RWPE2 (cell line): ENCODE measurements at regions not wholly inside any gene's neighbourhood (a gene's known extent, or its start where the extent isn't known, plus 50 kb on each side); places are given as distances from the start of the nearest gene placed in this dataset.

Source experiments
- ATAC-seq: fragments of 200-7000 bp; cut with Tn5 transposase; 3 replicates; pipeline ENCODE4 v1.9.1; 2021; ENCODE audit warnings: low read depth
- DNase-seq: peaks from one replicate; pipeline ENCODE4 v3.0.0-alpha.2; 2020; ENCODE audit warnings: low spot score
- H3K27ac ChIP-seq: fragments of 450-650 bp; 2 replicates; pipeline ENCODE4 v1.5.1; 2017; ENCODE audit warnings: mild to moderate bottlenecking; ENCODE audit not compliant: poor library complexity, severe bottlenecking
- H3K27me3 ChIP-seq: fragments of 250-450 bp; sonication (Bioruptor Pico); 2 replicates; pipeline ENCODE4 v1.5.1; 2021; ENCODE audit warnings: mild to moderate bottlenecking, moderate library complexity; ENCODE audit not compliant: insufficient read depth, poor library complexity, severe bottlenecking
- H3K36me3 ChIP-seq: fragments of 250-450 bp; sonication (Bioruptor Pico); 2 replicates; pipeline ENCODE4 v1.5.1; 2020; ENCODE audit warnings: low read depth, mild to moderate bottlenecking, moderate library complexity
- H3K4me1 ChIP-seq: fragments of 250-450 bp; sonication (Bioruptor Pico); 2 replicates; pipeline ENCODE4 v1.5.1; 2021; ENCODE audit warnings: mild to moderate bottlenecking, moderate library complexity; ENCODE audit not compliant: insufficient read depth, poor library complexity, severe bottlenecking
- H3K4me3 ChIP-seq: fragments of 250-450 bp; sonication (Bioruptor Pico); 2 replicates; pipeline ENCODE4 v1.5.1; 2021; ENCODE audit warnings: mild to moderate bottlenecking, moderate library complexity; ENCODE audit not compliant: severe bottlenecking
- H3K9me3 ChIP-seq: fragments of 250-450 bp; sonication (Bioruptor Pico); 2 replicates; pipeline ENCODE4 v1.5.1; 2021; ENCODE audit warnings: mild to moderate bottlenecking, moderate library complexity; ENCODE audit not compliant: severe bottlenecking
- TF ChIP-seq, protein P1 (sequence below): fragments of 450-650 bp; IDR thresholded peaks from one replicate; pipeline ENCODE4 v1.5.1; 2017; ENCODE audit warnings: mild to moderate bottlenecking, moderate library complexity; ENCODE audit not compliant: poor library complexity, severe bottlenecking

DNA sequence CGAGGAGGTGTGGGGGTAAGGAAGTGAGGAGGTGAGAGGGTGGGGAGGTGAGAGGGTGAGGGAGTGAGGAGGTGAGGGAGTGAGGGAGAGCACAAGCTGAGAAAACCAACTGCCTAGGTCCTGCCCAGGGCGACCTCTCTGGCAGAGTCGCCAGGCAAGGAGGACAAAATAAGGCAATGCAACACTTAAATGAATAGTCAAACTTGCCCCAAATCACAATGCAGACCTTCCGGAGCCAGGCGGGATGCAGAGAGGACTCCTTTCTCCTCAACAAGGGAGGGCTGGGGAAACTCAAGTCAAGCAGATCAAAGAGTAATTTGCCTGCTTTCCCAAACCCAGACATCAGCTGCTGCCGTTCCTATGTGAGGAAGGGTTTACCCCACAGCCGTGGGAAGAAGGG lies 86.0 kb downstream of the CCDC185 start:
- H3K9me3 ChIP-seq: no peaks in the 10 kb centered on the region
- H3K4me1 ChIP-seq: no peaks in the 10 kb centered on the region
- ATAC-seq (no peak), DNase-seq (no peak)
- H3K27me3 ChIP-seq: no peaks in the 10 kb centered on the region
- TF ChIP-seq, protein P1, sequence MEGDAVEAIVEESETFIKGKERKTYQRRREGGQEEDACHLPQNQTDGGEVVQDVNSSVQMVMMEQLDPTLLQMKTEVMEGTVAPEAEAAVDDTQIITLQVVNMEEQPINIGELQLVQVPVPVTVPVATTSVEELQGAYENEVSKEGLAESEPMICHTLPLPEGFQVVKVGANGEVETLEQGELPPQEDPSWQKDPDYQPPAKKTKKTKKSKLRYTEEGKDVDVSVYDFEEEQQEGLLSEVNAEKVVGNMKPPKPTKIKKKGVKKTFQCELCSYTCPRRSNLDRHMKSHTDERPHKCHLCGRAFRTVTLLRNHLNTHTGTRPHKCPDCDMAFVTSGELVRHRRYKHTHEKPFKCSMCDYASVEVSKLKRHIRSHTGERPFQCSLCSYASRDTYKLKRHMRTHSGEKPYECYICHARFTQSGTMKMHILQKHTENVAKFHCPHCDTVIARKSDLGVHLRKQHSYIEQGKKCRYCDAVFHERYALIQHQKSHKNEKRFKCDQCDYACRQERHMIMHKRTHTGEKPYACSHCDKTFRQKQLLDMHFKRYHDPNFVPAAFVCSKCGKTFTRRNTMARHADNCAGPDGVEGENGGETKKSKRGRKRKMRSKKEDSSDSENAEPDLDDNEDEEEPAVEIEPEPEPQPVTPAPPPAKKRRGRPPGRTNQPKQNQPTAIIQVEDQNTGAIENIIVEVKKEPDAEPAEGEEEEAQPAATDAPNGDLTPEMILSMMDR: no peak
- no peak overlapping the region for H3K4me3 ChIP-seq
- no peak overlapping the region for H3K27ac ChIP-seq
- no peaks in the 10 kb centered on the region for H3K36me3 ChIP-seq

DNA sequence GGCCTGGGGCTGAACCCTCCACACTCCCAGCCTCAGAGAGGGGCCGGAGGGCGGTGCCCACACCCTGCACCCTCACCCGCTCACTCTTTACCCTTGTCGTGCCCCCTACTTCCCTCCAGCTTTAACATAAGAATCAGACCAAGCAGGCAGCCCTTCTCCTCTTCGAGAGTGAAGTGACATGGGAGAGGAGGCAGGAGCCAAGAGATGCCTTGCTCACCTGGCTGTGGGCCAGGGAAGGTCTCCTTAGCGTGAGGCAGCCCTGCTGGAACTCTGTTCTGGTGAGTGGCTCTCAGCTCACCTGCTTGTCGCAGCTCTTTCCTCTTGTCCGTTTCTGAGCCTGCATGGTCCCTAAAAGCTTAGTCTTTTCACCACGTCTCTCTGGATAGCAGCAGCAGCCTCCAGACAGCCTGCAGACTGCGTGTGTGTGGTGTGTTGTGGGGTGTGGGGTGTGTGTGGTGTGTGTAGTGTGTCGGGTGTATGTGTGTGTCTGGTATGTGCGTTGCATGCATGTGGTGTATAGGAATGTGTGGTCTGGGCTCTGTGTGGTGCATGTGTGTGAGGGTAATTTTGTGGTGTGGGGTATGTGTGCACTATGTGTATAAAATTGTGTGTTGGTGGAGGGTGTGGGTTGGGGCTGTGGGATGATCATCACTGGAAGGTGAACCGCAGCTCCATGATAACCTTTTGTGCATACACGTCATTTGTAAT lies 86.7 kb downstream of the CCDC185 start:
- no peaks in the 10 kb centered on the region for H3K27me3 ChIP-seq
- H3K4me3 ChIP-seq: no peak overlapping the region
- no peak overlapping the region for H3K27ac ChIP-seq
- ATAC-seq (peak; percentile 36; the same call in 1 of the 3 replicates), DNase-seq (no peak)
- TF ChIP-seq, protein P1: no peak
- no peaks in the 10 kb centered on the region for H3K9me3 ChIP-seq
- H3K36me3 ChIP-seq: no peaks in the 10 kb centered on the region
- no peaks in the 10 kb centered on the region for H3K4me1 ChIP-seq

DNA sequence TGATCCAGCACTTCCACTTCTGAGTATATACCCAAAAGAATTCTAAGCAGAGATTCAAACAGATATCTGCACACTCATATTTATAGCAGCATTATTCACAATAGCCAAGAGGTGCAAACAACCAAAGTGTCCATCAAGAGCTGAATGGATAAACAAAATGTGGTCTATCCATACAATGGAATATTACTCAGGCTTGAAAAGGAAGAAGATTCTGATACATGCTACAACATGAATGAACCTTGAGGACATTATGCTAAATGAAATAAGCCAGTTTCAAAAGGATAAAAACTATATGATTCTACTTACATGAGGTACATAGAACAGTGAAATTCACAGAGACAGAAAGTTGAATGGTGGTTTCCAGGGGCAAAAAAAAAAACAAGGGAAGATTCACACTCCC lies 88.9 kb downstream of the CCDC185 start:
- no peaks in the 10 kb centered on the region for H3K4me1 ChIP-seq
- ATAC-seq: no peak
- no peak overlapping the region for H3K4me3 ChIP-seq
- H3K9me3 ChIP-seq: no peaks in the 10 kb centered on the region
- no peaks in the 10 kb centered on the region for H3K36me3 ChIP-seq
- no peaks in the 10 kb centered on the region for H3K27me3 ChIP-seq
- no peak for DNase-seq
- no peak overlapping the region for H3K27ac ChIP-seq
- TF ChIP-seq, protein P1: no peak

DNA sequence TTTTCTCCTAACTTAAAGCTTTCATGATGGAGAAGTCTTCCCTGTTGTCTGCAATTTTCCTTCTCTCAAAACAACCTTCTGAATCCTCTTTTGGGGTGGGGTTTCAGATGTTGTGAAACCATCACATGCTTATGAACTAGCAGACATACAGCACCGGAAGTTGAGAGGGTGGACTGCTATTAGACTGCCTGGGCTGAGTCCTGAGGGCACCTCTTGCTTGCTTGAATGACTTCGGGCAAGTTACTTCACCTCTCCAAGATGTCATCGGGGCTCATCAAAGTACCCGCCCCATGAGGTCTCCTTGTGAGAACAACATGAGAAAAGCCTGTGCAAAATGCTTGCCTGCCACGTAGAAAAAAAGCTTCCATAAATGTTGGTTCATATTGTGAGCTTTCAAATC lies 89.6 kb downstream of the CCDC185 start:
- no peak overlapping the region for H3K4me3 ChIP-seq
- H3K9me3 ChIP-seq: no peaks in the 10 kb centered on the region
- H3K27ac ChIP-seq: no peak overlapping the region
- no peaks in the 10 kb centered on the region for H3K4me1 ChIP-seq
- H3K36me3 ChIP-seq: no peaks in the 10 kb centered on the region
- DNase-seq (no peak), ATAC-seq (no peak)
- H3K27me3 ChIP-seq: no peaks in the 10 kb centered on the region
- TF ChIP-seq, protein P1: no peak

DNA sequence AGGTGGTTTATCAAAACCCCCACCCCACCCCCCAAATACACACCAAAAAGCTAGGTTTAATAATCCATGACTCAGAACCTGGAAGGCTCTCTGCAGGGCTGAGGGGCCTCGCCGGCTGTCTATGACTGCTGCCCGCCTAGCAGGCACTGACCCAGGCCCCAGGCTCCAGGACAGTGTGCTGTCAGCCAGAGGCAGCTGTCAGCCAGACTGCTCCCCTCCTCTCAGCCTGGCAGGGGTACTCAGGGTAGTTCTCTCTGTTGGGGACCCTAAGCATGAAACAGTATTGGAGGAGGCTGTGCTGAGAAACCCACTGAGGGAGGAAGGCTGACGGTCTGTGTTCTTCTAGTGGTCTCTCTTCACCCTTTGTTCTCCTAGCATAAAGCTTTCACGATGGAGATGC lies 90.3 kb downstream of the CCDC185 start:
- no peak for ATAC-seq
- Histone ChIP-seq H3K9me3 (no peaks in the 10 kb centered on the region), H3K36me3 (no peaks in the 10 kb centered on the region), H3K27me3 (no peaks in the 10 kb centered on the region), H3K27ac (no peak overlapping the region), H3K4me3 (no peak overlapping the region), H3K4me1 (no peaks in the 10 kb centered on the region)
- DNase-seq: no peak
- TF ChIP-seq, protein P1: no peak
